HL-60 (cell line): ENCODE measurements at regions not wholly inside any gene's neighbourhood (a gene's known extent, or its start where the extent isn't known, plus 50 kb on each side); places are given as distances from the start of the nearest gene placed in this dataset. TPM values are rescaled to one million over a fixed set of nuclear protein-coding genes. Genes with fewer than 3 reads are reported as not detected.

Experiments used
- DNase-seq, 2 experiments: peaks; one replicate each; pipeline ENCODE4 v3.0.0-alpha.2; 2010 to 2020; ENCODE audit warnings: low read depth in 1 of 2, low spot score in 1 of 2
- H3K27ac ChIP-seq: fragments of 250-450 bp; sonication (Bioruptor Pico); replicated peaks from 2 replicates; pipeline ENCODE4 v1.5.1; 2020; ENCODE audit warnings: mild to moderate bottlenecking, moderate library complexity
- H3K27me3 ChIP-seq: fragments of 250-450 bp; sonication (Bioruptor Pico); 2 replicates; pipeline ENCODE4 v1.5.1; 2021; ENCODE audit warnings: mild to moderate bottlenecking, moderate library complexity; ENCODE audit not compliant: insufficient read depth, poor library complexity, severe bottlenecking
- H3K4me3 ChIP-seq: replicated peaks from 2 replicates; pipeline ENCODE4 v1.5.1; 2011; ENCODE audit warnings: mild to moderate bottlenecking, control low read depth, low read length; ENCODE audit not compliant: insufficient read depth
- GABPA ChIP-seq: IDR thresholded peaks from 2 replicates; pipeline ENCODE4 v1.6.1; 2012; ENCODE audit warnings: low read depth
- POLR2AphosphoS5 ChIP-seq: IDR thresholded peaks from 2 replicates; pipeline ENCODE4 v1.6.1; 2012; ENCODE audit warnings: low read depth
- SPI1 ChIP-seq: IDR thresholded peaks from 2 replicates; pipeline ENCODE4 v1.6.1; 2012; ENCODE audit warnings: low read depth, mild to moderate bottlenecking, borderline replicate concordance
- microRNA-seq: library from miRNA; unstranded; fragments of <30 nt; microRNA quantifications from one replicate; pipeline ENCODE4, GENCODE V29; 2018
- TF ChIP-seq, protein P1 (sequence below): IDR thresholded peaks from one replicate; pipeline ENCODE4 v1.5.1; 2011; ENCODE audit warnings: low read length, control low read depth, inconsistent platforms; ENCODE audit not compliant: insufficient read depth
- TF ChIP-seq, protein P2 (sequence below): IDR thresholded peaks from 2 replicates; pipeline ENCODE4 v1.6.1; 2012; ENCODE audit warnings: low read depth; ENCODE audit not compliant: insufficient replicate concordance

DNA sequence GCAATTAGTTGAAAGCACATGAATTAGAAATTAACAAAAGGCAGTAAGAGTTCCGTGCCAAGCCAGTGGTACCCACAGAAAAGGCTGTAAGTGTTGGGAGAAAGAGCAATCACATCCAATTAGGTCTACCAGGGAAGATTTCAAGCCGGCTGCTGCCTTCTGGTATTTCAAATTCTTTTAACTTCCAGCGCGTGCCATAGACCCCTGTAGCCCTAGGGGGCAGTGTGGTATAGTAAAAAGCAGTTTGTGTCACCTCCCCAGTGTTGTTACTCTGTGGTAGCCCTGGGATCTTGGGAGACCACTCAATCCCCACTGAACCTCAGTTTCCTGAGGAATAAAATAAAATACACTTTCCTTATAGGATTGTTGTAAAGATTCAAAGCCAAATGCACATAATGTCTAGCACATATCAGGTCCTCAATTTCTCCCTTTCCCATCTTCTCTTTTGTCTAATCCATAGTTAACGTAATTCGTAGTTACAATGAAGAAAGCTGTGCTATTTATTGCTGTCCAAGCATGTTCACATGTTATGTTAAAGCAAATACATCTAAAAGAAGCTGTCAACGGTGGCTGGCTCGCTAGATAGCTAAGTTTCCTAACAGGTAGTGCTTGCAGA lies 230.2 kb downstream of the TDRD3 start:
- Histone ChIP-seq H3K27ac (no peak overlapping the region), H3K27me3 (no peaks in the 10 kb centered on the region), H3K4me3 (no peak overlapping the region)
- peak in 1 of 2 experiments; percentile 68 for DNase-seq
- TF ChIP-seq SPI1 (no peak), GABPA (no peak), POLR2AphosphoS5 (no peak)
- TF ChIP-seq, protein P1, sequence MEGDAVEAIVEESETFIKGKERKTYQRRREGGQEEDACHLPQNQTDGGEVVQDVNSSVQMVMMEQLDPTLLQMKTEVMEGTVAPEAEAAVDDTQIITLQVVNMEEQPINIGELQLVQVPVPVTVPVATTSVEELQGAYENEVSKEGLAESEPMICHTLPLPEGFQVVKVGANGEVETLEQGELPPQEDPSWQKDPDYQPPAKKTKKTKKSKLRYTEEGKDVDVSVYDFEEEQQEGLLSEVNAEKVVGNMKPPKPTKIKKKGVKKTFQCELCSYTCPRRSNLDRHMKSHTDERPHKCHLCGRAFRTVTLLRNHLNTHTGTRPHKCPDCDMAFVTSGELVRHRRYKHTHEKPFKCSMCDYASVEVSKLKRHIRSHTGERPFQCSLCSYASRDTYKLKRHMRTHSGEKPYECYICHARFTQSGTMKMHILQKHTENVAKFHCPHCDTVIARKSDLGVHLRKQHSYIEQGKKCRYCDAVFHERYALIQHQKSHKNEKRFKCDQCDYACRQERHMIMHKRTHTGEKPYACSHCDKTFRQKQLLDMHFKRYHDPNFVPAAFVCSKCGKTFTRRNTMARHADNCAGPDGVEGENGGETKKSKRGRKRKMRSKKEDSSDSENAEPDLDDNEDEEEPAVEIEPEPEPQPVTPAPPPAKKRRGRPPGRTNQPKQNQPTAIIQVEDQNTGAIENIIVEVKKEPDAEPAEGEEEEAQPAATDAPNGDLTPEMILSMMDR: peak; percentile 57
- TF ChIP-seq, protein P2, sequence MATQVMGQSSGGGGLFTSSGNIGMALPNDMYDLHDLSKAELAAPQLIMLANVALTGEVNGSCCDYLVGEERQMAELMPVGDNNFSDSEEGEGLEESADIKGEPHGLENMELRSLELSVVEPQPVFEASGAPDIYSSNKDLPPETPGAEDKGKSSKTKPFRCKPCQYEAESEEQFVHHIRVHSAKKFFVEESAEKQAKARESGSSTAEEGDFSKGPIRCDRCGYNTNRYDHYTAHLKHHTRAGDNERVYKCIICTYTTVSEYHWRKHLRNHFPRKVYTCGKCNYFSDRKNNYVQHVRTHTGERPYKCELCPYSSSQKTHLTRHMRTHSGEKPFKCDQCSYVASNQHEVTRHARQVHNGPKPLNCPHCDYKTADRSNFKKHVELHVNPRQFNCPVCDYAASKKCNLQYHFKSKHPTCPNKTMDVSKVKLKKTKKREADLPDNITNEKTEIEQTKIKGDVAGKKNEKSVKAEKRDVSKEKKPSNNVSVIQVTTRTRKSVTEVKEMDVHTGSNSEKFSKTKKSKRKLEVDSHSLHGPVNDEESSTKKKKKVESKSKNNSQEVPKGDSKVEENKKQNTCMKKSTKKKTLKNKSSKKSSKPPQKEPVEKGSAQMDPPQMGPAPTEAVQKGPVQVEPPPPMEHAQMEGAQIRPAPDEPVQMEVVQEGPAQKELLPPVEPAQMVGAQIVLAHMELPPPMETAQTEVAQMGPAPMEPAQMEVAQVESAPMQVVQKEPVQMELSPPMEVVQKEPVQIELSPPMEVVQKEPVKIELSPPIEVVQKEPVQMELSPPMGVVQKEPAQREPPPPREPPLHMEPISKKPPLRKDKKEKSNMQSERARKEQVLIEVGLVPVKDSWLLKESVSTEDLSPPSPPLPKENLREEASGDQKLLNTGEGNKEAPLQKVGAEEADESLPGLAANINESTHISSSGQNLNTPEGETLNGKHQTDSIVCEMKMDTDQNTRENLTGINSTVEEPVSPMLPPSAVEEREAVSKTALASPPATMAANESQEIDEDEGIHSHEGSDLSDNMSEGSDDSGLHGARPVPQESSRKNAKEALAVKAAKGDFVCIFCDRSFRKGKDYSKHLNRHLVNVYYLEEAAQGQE: no peak

Small RNA genes in the stretch of these regions (microRNA-seq; reads per million reads assigned to microRNA genes)
- gene MIR3169: not detected
